MM.1S (cell line): ENCODE measurements at regions not wholly inside any gene's neighbourhood (a gene's known extent, or its start where the extent isn't known, plus 50 kb on each side); places are given as distances from the start of the nearest gene placed in this dataset.

Experiments
- DNase-seq: peaks from one replicate; pipeline ENCODE4 v3.0.0-alpha.2; 2015
- H2AFZ ChIP-seq: fragments of 300-600 bp; sonication (generic); 2 replicates; pipeline ENCODE4 v1.6.0; 2016; ENCODE audit warnings: antibody characterized with exemption, low read length
- H3F3A ChIP-seq: fragments of 300-600 bp; sonication (generic); 2 replicates; pipeline ENCODE4 v1.6.1; 2016; ENCODE audit warnings: mild to moderate bottlenecking, antibody characterized with exemption, low read length, moderate library complexity, mixed read lengths; ENCODE audit not compliant: insufficient read depth
- H3K27ac ChIP-seq: fragments of 300-600 bp; sonication (generic); 2 replicates; pipeline ENCODE4 v1.5.1; 2016; ENCODE audit warnings: mild to moderate bottlenecking, low read length
- H3K27me3 ChIP-seq: fragments of 300-600 bp; sonication (generic); replicated peaks from 2 replicates; pipeline ENCODE4 v1.6.0; 2016; ENCODE audit warnings: low read length; ENCODE audit not compliant: insufficient read depth
- H3K36me3 ChIP-seq: fragments of 300-600 bp; sonication (generic); replicated peaks from 2 replicates; pipeline ENCODE4 v1.6.1; 2016; ENCODE audit warnings: mild to moderate bottlenecking, low read length, mixed read lengths; ENCODE audit not compliant: insufficient read depth
- H3K4me1 ChIP-seq: fragments of 300-600 bp; sonication (generic); 2 replicates; pipeline ENCODE4 v1.6.1; 2016; ENCODE audit warnings: low read length, mixed read lengths
- H3K4me2 ChIP-seq: fragments of 300-600 bp; sonication (generic); 2 replicates; pipeline ENCODE4 v1.6.0; 2016; ENCODE audit warnings: low read depth, low read length
- H3K4me3 ChIP-seq: fragments of 300-600 bp; sonication (generic); 2 replicates; pipeline ENCODE4 v1.5.1; 2016; ENCODE audit warnings: low read length, mixed read lengths
- H3K79me2 ChIP-seq: fragments of 300-600 bp; sonication (generic); 2 replicates; pipeline ENCODE4 v1.6.1; 2016; ENCODE audit warnings: mixed run types, low read length, mixed read lengths
- H3K9ac ChIP-seq: fragments of 300-600 bp; sonication (generic); 2 replicates; pipeline ENCODE4 v1.6.1; 2016; ENCODE audit warnings: low read length, mixed read lengths
- H3K9me2 ChIP-seq: fragments of 300-600 bp; sonication (generic); replicated peaks from 2 replicates; pipeline ENCODE4 v1.6.1; 2016; ENCODE audit warnings: mild to moderate bottlenecking, low read length, mixed read lengths; ENCODE audit not compliant: insufficient read depth
- H3K9me3 ChIP-seq: fragments of 300-600 bp; sonication (generic); replicated peaks from 2 replicates; pipeline ENCODE4 v1.6.1; 2016; ENCODE audit warnings: mild to moderate bottlenecking, low read length, mixed read lengths; ENCODE audit not compliant: insufficient read depth
- H4K20me1 ChIP-seq: fragments of 300-600 bp; sonication (generic); 2 replicates; pipeline ENCODE4 v1.6.1; 2016; ENCODE audit warnings: mild to moderate bottlenecking, low read length, moderate library complexity, mixed read lengths; ENCODE audit not compliant: insufficient read depth
- EZH2 ChIP-seq: fragments of 300-600 bp; sonication (generic); optimal IDR thresholded peaks from 2 replicates; pipeline ENCODE3; 2017; ENCODE audit warnings: low read depth, mild to moderate bottlenecking, antibody characterized with exemption, low read length, mixed read lengths
- EZH2phosphoT487 ChIP-seq: fragments of 300-600 bp; sonication (generic); IDR thresholded peaks from 2 replicates; pipeline ENCODE4 v1.6.1; 2018; ENCODE audit warnings: antibody characterized with exemption, low read length
- TF ChIP-seq, protein P1 (sequence below): fragments of 300-600 bp; sonication (generic); IDR thresholded peaks from 2 replicates; pipeline ENCODE4 v1.5.1; 2016; ENCODE audit warnings: antibody characterized with exemption, low read length, mixed read lengths

DNA sequence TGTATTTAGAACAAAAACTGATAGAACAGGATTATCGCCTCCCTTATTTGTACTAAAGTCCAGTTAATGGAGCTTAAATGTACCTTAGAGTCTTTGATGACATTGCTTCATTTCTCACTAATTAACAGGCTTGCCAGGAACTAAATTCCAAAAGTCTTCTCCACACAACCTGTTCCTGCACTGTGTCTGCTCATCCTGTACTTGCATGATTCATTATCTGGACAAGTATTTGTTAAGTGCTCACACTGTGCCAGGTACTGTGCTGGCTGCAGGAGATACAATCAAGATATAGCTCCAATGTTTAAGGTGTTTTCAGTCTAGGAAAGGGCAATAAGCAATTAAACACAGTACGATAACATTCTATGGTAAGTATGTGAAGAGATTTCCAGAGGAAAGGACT lies 485.9 kb upstream of the TENM4 start:
- no peak for DNase-seq
- Histone ChIP-seq H3K4me3 (no peak overlapping the region), H3F3A (peaks cover 4% of the 10 kb centered on the region; the same call in 1 of the 2 replicates), H3K9ac (no peak overlapping the region), H3K79me2 (no peaks in the 10 kb centered on the region), H3K27ac (no peak overlapping the region), H3K27me3 (no peaks in the 10 kb centered on the region), H2AFZ (no peak overlapping the region), H4K20me1 (no peaks in the 10 kb centered on the region), H3K9me2 (no peaks in the 10 kb centered on the region), H3K4me1 (peaks cover 16% of the 10 kb centered on the region), H3K9me3 (no peaks in the 10 kb centered on the region), H3K4me2 (no peak overlapping the region), H3K36me3 (no peaks in the 10 kb centered on the region)
- TF ChIP-seq EZH2phosphoT487 (no peak), EZH2 (no peak)
- TF ChIP-seq, protein P1, sequence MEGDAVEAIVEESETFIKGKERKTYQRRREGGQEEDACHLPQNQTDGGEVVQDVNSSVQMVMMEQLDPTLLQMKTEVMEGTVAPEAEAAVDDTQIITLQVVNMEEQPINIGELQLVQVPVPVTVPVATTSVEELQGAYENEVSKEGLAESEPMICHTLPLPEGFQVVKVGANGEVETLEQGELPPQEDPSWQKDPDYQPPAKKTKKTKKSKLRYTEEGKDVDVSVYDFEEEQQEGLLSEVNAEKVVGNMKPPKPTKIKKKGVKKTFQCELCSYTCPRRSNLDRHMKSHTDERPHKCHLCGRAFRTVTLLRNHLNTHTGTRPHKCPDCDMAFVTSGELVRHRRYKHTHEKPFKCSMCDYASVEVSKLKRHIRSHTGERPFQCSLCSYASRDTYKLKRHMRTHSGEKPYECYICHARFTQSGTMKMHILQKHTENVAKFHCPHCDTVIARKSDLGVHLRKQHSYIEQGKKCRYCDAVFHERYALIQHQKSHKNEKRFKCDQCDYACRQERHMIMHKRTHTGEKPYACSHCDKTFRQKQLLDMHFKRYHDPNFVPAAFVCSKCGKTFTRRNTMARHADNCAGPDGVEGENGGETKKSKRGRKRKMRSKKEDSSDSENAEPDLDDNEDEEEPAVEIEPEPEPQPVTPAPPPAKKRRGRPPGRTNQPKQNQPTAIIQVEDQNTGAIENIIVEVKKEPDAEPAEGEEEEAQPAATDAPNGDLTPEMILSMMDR, result no peak

DNA sequence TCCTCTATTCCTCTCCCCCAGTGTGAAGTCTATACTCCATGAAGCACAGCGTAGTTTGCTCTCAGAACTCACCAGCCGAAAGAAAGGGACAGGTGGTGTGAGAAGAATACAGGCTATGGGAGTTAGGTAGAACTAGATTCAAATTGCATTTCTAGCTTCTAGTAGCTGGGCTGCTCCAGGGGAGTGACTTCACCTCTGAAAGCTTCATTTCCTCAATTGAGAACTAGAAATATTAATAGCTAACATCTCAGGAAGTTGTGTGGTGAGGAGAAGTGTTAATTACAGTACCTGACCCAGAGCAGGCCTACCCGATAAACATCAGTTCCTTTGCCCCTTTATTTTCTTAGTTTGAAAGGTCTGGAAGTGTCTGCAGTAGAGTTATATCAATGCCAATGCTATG lies 484.7 kb upstream of the TENM4 start:
- TF ChIP-seq, protein P1, result no peak
- no peak for TF ChIP-seq EZH2phosphoT487
- H4K20me1 ChIP-seq, result no peaks in the 10 kb centered on the region
- peak overlapping the region; percentile 32; the same call in 1 of the 2 replicates for H3K4me2 ChIP-seq
- no peaks in the 10 kb centered on the region for H3K79me2 ChIP-seq
- H3K36me3 ChIP-seq, result no peaks in the 10 kb centered on the region
- H3K27me3 ChIP-seq, result no peaks in the 10 kb centered on the region
- H3K9me2 ChIP-seq, result no peaks in the 10 kb centered on the region
- peaks cover 16% of the 10 kb centered on the region for H3K4me1 ChIP-seq
- H2AFZ ChIP-seq, result peak overlapping the region; percentile 20; the same call in 1 of the 2 replicates
- no peak overlapping the region for H3K4me3 ChIP-seq
- peak; percentile 60 for DNase-seq
- no peak overlapping the region for H3K9ac ChIP-seq
- peaks cover 4% of the 10 kb centered on the region; the same call in 1 of the 2 replicates for H3F3A ChIP-seq
- no peaks in the 10 kb centered on the region for H3K9me3 ChIP-seq
- peak overlapping the region; percentile 52; the same call in 1 of the 2 replicates for H3K27ac ChIP-seq

DNA sequence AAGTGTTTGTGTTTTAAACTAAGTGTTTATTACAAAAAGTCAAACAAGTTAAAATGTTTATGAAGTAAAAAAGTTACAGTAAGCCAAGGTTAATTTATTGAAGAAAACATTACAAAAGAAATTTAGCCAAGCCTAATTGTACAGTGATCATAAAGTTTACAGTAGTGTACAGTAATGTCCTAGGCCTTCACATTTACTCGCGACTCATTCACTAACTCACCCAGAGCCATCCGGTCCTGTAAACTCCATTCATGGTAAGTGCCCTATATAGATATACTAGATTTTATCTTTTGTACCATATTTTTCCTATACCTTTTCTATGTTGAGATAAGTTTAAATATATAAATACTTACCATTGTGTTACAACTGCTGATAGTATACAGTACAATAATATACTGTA lies 481.8 kb upstream of the TENM4 start:
- H4K20me1 ChIP-seq, result no peaks in the 10 kb centered on the region
- no peak overlapping the region for H2AFZ ChIP-seq
- H3K27ac ChIP-seq, result no peak overlapping the region
- DNase-seq, result no peak
- H3K27me3 ChIP-seq, result no peaks in the 10 kb centered on the region
- H3K4me1 ChIP-seq, result peaks cover 16% of the 10 kb centered on the region
- H3K9me2 ChIP-seq, result no peaks in the 10 kb centered on the region
- H3K4me3 ChIP-seq, result no peak overlapping the region
- H3K4me2 ChIP-seq, result no peak overlapping the region
- no peak overlapping the region for H3K9ac ChIP-seq
- no peak for TF ChIP-seq EZH2phosphoT487
- TF ChIP-seq, protein P1, result no peak
- no peak for TF ChIP-seq EZH2
- H3K36me3 ChIP-seq, result no peaks in the 10 kb centered on the region
- no peaks in the 10 kb centered on the region for H3K79me2 ChIP-seq
- no peaks in the 10 kb centered on the region for H3K9me3 ChIP-seq
- H3F3A ChIP-seq, result peaks cover 4% of the 10 kb centered on the region; the same call in 1 of the 2 replicates
